ENCODE measurements at regions not wholly inside any gene's neighbourhood (a gene's known extent, or its start where the extent isn't known, plus 50 kb on each side); places are given as distances from the start of the nearest gene placed in this dataset.

- Mint-ChIP-seq H3K9me3 (ENCODE audit: low read depth) (peaks cover 32% of the 10 kb centered on the region), H3K36me3 (ENCODE audit: low read depth) (peaks cover 13% of the 10 kb centered on the region), H3K4me3 (ENCODE audit: unreplicated experiment) (no peak overlapping the region), H3K4me1 (ENCODE audit: low read depth) (peaks cover 12% of the 10 kb centered on the region), H3K27me3 (ENCODE audit: low read depth) (peaks cover 9% of the 10 kb centered on the region), H3K27ac (ENCODE audit: unreplicated experiment) (no peak overlapping the region)
- no peak for DNase-seq (ENCODE audit: low spot score)
- TF ChIP-seq CTCF (IDR thresholded peaks at IDR 0.05) = no peak
Measured at GRCh38 chr10:44435196-44435595, 50.3 kb upstream of the CXCL12 start.

- Mint-ChIP-seq H3K27me3 (ENCODE audit: low read depth) (peaks cover 9% of the 10 kb centered on the region), H3K27ac (ENCODE audit: unreplicated experiment) (no peak overlapping the region), H3K4me3 (ENCODE audit: unreplicated experiment) (no peak overlapping the region), H3K36me3 (ENCODE audit: low read depth) (peaks cover 6% of the 10 kb centered on the region), H3K9me3 (ENCODE audit: low read depth) (peaks cover 23% of the 10 kb centered on the region), H3K4me1 (ENCODE audit: low read depth) (peaks cover 12% of the 10 kb centered on the region)
- no peak for DNase-seq (ENCODE audit: low spot score)
- TF ChIP-seq CTCF (IDR thresholded peaks at IDR 0.05) = no peak
Measured at GRCh38 chr10:44436240-44436639, 51.3 kb upstream of the CXCL12 start.

- no peak overlapping the region for H3K4me3 Mint-ChIP-seq (ENCODE audit: unreplicated experiment)
- DNase-seq (ENCODE audit: low spot score) = no peak
- peaks cover 12% of the 10 kb centered on the region for H3K4me1 Mint-ChIP-seq (ENCODE audit: low read depth)
- no peak for TF ChIP-seq CTCF (IDR thresholded peaks at IDR 0.05)
- peaks cover 9% of the 10 kb centered on the region for H3K27me3 Mint-ChIP-seq (ENCODE audit: low read depth)
- H3K36me3 Mint-ChIP-seq (ENCODE audit: low read depth) = peaks cover 3% of the 10 kb centered on the region
- H3K27ac Mint-ChIP-seq (ENCODE audit: unreplicated experiment) = no peak overlapping the region
- H3K9me3 Mint-ChIP-seq (ENCODE audit: low read depth) = peaks cover 11% of the 10 kb centered on the region
Measured at GRCh38 chr10:44437840-44438511, 53.1 kb upstream of the CXCL12 start.

- H3K27ac Mint-ChIP-seq (ENCODE audit: unreplicated experiment) = no peak overlapping the region
- H3K27me3 Mint-ChIP-seq (ENCODE audit: low read depth) = peaks cover 9% of the 10 kb centered on the region
- peaks cover 11% of the 10 kb centered on the region for H3K9me3 Mint-ChIP-seq (ENCODE audit: low read depth)
- peaks cover 12% of the 10 kb centered on the region for H3K4me1 Mint-ChIP-seq (ENCODE audit: low read depth)
- peaks cover 3% of the 10 kb centered on the region for H3K36me3 Mint-ChIP-seq (ENCODE audit: low read depth)
- no peak for TF ChIP-seq CTCF (IDR thresholded peaks at IDR 0.05)
- no peak for DNase-seq (ENCODE audit: low spot score)
- no peak overlapping the region for H3K4me3 Mint-ChIP-seq (ENCODE audit: unreplicated experiment)
Measured at GRCh38 chr10:44439239-44439957, 54.5 kb upstream of the CXCL12 start.

- peaks cover 15% of the 10 kb centered on the region for H3K9me3 Mint-ChIP-seq (ENCODE audit: low read depth)
- H3K36me3 Mint-ChIP-seq (ENCODE audit: low read depth) = peaks cover 3% of the 10 kb centered on the region
- H3K4me1 Mint-ChIP-seq (ENCODE audit: low read depth) = peaks cover 12% of the 10 kb centered on the region
- H3K4me3 Mint-ChIP-seq (ENCODE audit: unreplicated experiment) = no peak overlapping the region
- no peak for TF ChIP-seq CTCF (IDR thresholded peaks at IDR 0.05)
- H3K27me3 Mint-ChIP-seq (ENCODE audit: low read depth) = peaks cover 8% of the 10 kb centered on the region
- H3K27ac Mint-ChIP-seq (ENCODE audit: unreplicated experiment) = no peak overlapping the region
- DNase-seq (ENCODE audit: low spot score) = no peak
Measured at GRCh38 chr10:44439958-44440244, 55.0 kb upstream of the CXCL12 start.

All from chondrocyte (in vitro differentiated cells).